ENCODE measurements at regions not wholly inside any gene's neighbourhood (a gene's known extent, or its start where the extent isn't known, plus 50 kb on each side); places are given as distances from the start of the nearest gene placed in this dataset.

GRCh38 chr2:182615036-182615435 is 101.0 kb upstream of the DNAJC10 start:
- ChIA-PET SMC1A (ENCODE audit: uncharacterized antibody, unreplicated experiment) (interaction anchor here (1.4 kb wide), 1 partner anchor 9 kb away, joined by 3 read pairs; no protein-coding TSS in a partner anchor), RAD21 (ENCODE audit: unreplicated experiment) (no interaction called here), POLR2A (no interaction called here), CTCF (interaction anchor here (0.6 kb wide), 1 partner anchor 34 kb away, joined by 4 read pairs; no protein-coding TSS in a partner anchor)
- Histone ChIP-seq H3K36me3 (ENCODE audit: control insufficient read depth in 2 of 2, insufficient read depth in 2 of 2, low read length in 1 of 2) (no peaks in the 10 kb centered on the region), H4K20me1 (ENCODE audit: control insufficient read depth, insufficient read depth) (no peaks in the 10 kb centered on the region), H3K27me3 (replicated peaks in 1 of 2; ENCODE audit: control insufficient read depth in 2 of 2, insufficient read depth in 2 of 2, low read length in 1 of 2) (no peaks in the 10 kb centered on the region), H2AFZ (ENCODE audit: control insufficient read depth, low read depth, low read length) (no peak overlapping the region), H3K4me3 (no peak overlapping the region), H3K9me3 (replicated peaks; ENCODE audit: control insufficient read depth, insufficient read depth, low read length) (no peaks in the 10 kb centered on the region), H3K27ac (ENCODE audit: control insufficient read depth, insufficient read depth) (no peak overlapping the region), H3K9ac (ENCODE audit: control insufficient read depth, insufficient read depth, low read length) (no peak overlapping the region), H3K4me2 (ENCODE audit: control insufficient read depth, insufficient read depth) (no peak overlapping the region), H3K79me2 (ENCODE audit: control insufficient read depth, insufficient read depth, low read length) (no peaks in the 10 kb centered on the region), H3K4me1 (ENCODE audit: control insufficient read depth, insufficient read depth, low read length) (no peaks in the 10 kb centered on the region)
- intact Hi-C loops (cut with micrococcal nuclease; ENCODE audit: unreplicated experiment) (no loop called here), in situ Hi-C loops (cut with MboI) (no loop called here)
- no peak for FAIRE-seq
- no peak for TF ChIP-seq ATF2 (IDR thresholded peaks at IDR 0.05; ENCODE audit: low read length)
- no TSS peak for BruUV-seq (replicated peaks)
- ATAC-seq = no peak
- DNase-seq (ENCODE audit: low read depth, low spot score) = no peak

GRCh38 chr2:182616471-182617393 is 99.3 kb upstream of the DNAJC10 start:
- FAIRE-seq = no peak
- DNase-seq (ENCODE audit: low read depth, low spot score) = no peak
- intact Hi-C loops (cut with micrococcal nuclease; ENCODE audit: unreplicated experiment) = no loop called here
- no peak for ATAC-seq
- in situ Hi-C loops (cut with MboI) = no loop called here
- SMC1A ChIA-PET (ENCODE audit: uncharacterized antibody, unreplicated experiment) = no interaction called here
- Histone ChIP-seq H3K9ac (ENCODE audit: control insufficient read depth, insufficient read depth, low read length) (no peak overlapping the region), H3K79me2 (ENCODE audit: control insufficient read depth, insufficient read depth, low read length) (no peaks in the 10 kb centered on the region), H3K4me3 (no peak overlapping the region), H2AFZ (ENCODE audit: control insufficient read depth, low read depth, low read length) (no peak overlapping the region), H3K4me1 (ENCODE audit: control insufficient read depth, insufficient read depth, low read length) (no peaks in the 10 kb centered on the region), H3K36me3 (ENCODE audit: control insufficient read depth in 2 of 2, insufficient read depth in 2 of 2, low read length in 1 of 2) (no peaks in the 10 kb centered on the region), H4K20me1 (ENCODE audit: control insufficient read depth, insufficient read depth) (no peaks in the 10 kb centered on the region), H3K27ac (ENCODE audit: control insufficient read depth, insufficient read depth) (no peak overlapping the region), H3K27me3 (replicated peaks in 1 of 2; ENCODE audit: control insufficient read depth in 2 of 2, insufficient read depth in 2 of 2, low read length in 1 of 2) (no peaks in the 10 kb centered on the region; a peak in 1 of 4 replicates), H3K9me3 (replicated peaks; ENCODE audit: control insufficient read depth, insufficient read depth, low read length) (no peaks in the 10 kb centered on the region), H3K4me2 (ENCODE audit: control insufficient read depth, insufficient read depth) (no peak overlapping the region)
- RAD21 ChIA-PET (ENCODE audit: unreplicated experiment) = no interaction called here
- CTCF ChIA-PET = no interaction called here
- 28% methylated on average over 3 of the region's 3 CpGs for WGBS (ENCODE audit: insufficient coverage, insufficient replicate concordance, low lambda C conversion rate, missing lambda C conversion rate)
- no TSS peak for BruUV-seq (replicated peaks)
- POLR2A ChIA-PET = no interaction called here
- TF ChIP-seq ZSCAN29 (IDR thresholded peaks at IDR 0.05) (no peak), SMAD5 (IDR thresholded peaks at IDR 0.05; ENCODE audit: low read depth) (no peak), SIX5 (IDR thresholded peaks at IDR 0.05; ENCODE audit: low read depth, low read length, severe bottlenecking) (no peak), EZH2 (IDR thresholded peaks at IDR 0.05; ENCODE audit: borderline replicate concordance, control insufficient read depth, low read depth, low read length) (no peak), GABPA (IDR thresholded peaks at IDR 0.05; ENCODE audit: low read depth) (no peak), ESRRA (IDR thresholded peaks at IDR 0.05; ENCODE audit: low read length) (no peak), TARDBP (IDR thresholded peaks at IDR 0.05; ENCODE audit: borderline replicate concordance) (no peak), STAT3 (IDR thresholded peaks at IDR 0.05; ENCODE audit: low read depth, low read length) (no peak), BHLHE40 (IDR thresholded peaks at IDR 0.05; ENCODE audit: borderline replicate concordance in 1 of 2, low read depth in 2 of 2, low read length in 1 of 2) (no peak), NFYB (IDR thresholded peaks at IDR 0.05; ENCODE audit: insufficient read depth, low read depth, low read length) (no peak), SP1 (IDR thresholded peaks at IDR 0.05; ENCODE audit: low read depth, low read length) (no peak)
- TF ChIP-seq, protein P1, sequence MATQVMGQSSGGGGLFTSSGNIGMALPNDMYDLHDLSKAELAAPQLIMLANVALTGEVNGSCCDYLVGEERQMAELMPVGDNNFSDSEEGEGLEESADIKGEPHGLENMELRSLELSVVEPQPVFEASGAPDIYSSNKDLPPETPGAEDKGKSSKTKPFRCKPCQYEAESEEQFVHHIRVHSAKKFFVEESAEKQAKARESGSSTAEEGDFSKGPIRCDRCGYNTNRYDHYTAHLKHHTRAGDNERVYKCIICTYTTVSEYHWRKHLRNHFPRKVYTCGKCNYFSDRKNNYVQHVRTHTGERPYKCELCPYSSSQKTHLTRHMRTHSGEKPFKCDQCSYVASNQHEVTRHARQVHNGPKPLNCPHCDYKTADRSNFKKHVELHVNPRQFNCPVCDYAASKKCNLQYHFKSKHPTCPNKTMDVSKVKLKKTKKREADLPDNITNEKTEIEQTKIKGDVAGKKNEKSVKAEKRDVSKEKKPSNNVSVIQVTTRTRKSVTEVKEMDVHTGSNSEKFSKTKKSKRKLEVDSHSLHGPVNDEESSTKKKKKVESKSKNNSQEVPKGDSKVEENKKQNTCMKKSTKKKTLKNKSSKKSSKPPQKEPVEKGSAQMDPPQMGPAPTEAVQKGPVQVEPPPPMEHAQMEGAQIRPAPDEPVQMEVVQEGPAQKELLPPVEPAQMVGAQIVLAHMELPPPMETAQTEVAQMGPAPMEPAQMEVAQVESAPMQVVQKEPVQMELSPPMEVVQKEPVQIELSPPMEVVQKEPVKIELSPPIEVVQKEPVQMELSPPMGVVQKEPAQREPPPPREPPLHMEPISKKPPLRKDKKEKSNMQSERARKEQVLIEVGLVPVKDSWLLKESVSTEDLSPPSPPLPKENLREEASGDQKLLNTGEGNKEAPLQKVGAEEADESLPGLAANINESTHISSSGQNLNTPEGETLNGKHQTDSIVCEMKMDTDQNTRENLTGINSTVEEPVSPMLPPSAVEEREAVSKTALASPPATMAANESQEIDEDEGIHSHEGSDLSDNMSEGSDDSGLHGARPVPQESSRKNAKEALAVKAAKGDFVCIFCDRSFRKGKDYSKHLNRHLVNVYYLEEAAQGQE (IDR thresholded peaks at IDR 0.05; ENCODE audit: low read depth, low read length) = no peak

Measured in GM12878 (cell line).